ENCODE measurements at regions not wholly inside any gene's neighbourhood (a gene's known extent, or its start where the extent isn't known, plus 50 kb on each side); places are given as distances from the start of the nearest gene placed in this dataset.

GRCh38 chr11:92168936-92169335, 55.7 kb upstream of the FAT3 start:
- TF ChIP-seq CTCF (IDR thresholded peaks at IDR 0.05; ENCODE audit: low read depth, low read length) = no peak
- no peak for TF ChIP-seq EZH2phosphoT487 (IDR thresholded peaks at IDR 0.05; ENCODE audit: low read depth)
